NCI-H146 (cell line): ENCODE measurements at regions not wholly inside any gene's neighbourhood (a gene's known extent, or its start where the extent isn't known, plus 50 kb on each side); places are given as distances from the start of the nearest gene placed in this dataset.

ENCODE experiments used
- DNase-seq: peaks from one replicate; lab custom pipeline; 2025; lab: John Stamatoyannopoulos, UW

GRCh38 chr2:118186858-118187254, 98.6 kb downstream of the INSIG2 start:
- no peak for DNase-seq

GRCh38 chr2:118186110-118186857, 98.0 kb downstream of the INSIG2 start:
- peak; percentile 82 for DNase-seq

- peak; percentile 61 for DNase-seq
Measured at GRCh38 chr2:118185210-118186109, 97.2 kb downstream of the INSIG2 start.

- no peak for DNase-seq
Measured at GRCh38 chr2:118183381-118183780, 95.1 kb downstream of the INSIG2 start.

- DNase-seq: no peak
Measured at GRCh38 chr2:118179445-118179844, 91.2 kb downstream of the INSIG2 start.

- no peak for DNase-seq
Measured at GRCh38 chr2:118177884-118178283, 89.6 kb downstream of the INSIG2 start.

GRCh38 chr2:118177318-118177717, 89.0 kb downstream of the INSIG2 start:
- DNase-seq: no peak

- no peak for DNase-seq
Measured at GRCh38 chr2:118176601-118177000, 88.3 kb downstream of the INSIG2 start.

- no peak for DNase-seq
Measured at GRCh38 chr2:118171546-118171945, 83.3 kb downstream of the INSIG2 start.

GRCh38 chr2:118169359-118170005, 81.2 kb downstream of the INSIG2 start:
- no peak for DNase-seq

- no peak for DNase-seq
Measured at GRCh38 chr2:118168615-118169014, 80.3 kb downstream of the INSIG2 start.

- no peak for DNase-seq
Measured at GRCh38 chr2:118167026-118167425, 78.8 kb downstream of the INSIG2 start.

- DNase-seq: no peak
Measured at GRCh38 chr2:118166242-118166641, 78.0 kb downstream of the INSIG2 start.

- DNase-seq: no peak
Measured at GRCh38 chr2:118165595-118165994, 77.3 kb downstream of the INSIG2 start.
